HG03025 (cell line): ENCODE measurements at regions not wholly inside any gene's neighbourhood (a gene's known extent, or its start where the extent isn't known, plus 50 kb on each side); places are given as distances from the start of the nearest gene placed in this dataset.

Source experiments
- ATAC-seq: cut with Tn5 transposase; IDR thresholded peaks from one replicate; pipeline ENCODE4 v1.9.1; 2021; ENCODE audit warnings: mild to moderate bottlenecking, moderate library complexity; ENCODE audit not compliant: unreplicated experiment, low FRiP score

- no peak for ATAC-seq
Observed at GRCh38 chr21:31471865-31472264, 127.8 kb upstream of the TIAM1 start.

- no peak for ATAC-seq
Observed at GRCh38 chr21:31470896-31471694, 127.0 kb upstream of the TIAM1 start.

GRCh38 chr21:31460980-31461379 lies 116.9 kb upstream of the TIAM1 start:
- no peak for ATAC-seq

GRCh38 chr21:31459457-31459856 lies 115.4 kb upstream of the TIAM1 start:
- ATAC-seq, result no peak

GRCh38 chr21:31457675-31458074 lies 113.6 kb upstream of the TIAM1 start:
- ATAC-seq, result no peak

- ATAC-seq, result no peak
Observed at GRCh38 chr21:31456201-31456600, 112.1 kb upstream of the TIAM1 start.

- no peak for ATAC-seq
Observed at GRCh38 chr21:31455506-31455905, 111.4 kb upstream of the TIAM1 start.

GRCh38 chr21:31450980-31451379 lies 106.9 kb upstream of the TIAM1 start:
- no peak for ATAC-seq

GRCh38 chr21:31449921-31450535 lies 106.0 kb upstream of the TIAM1 start:
- ATAC-seq, result no peak

GRCh38 chr21:31448496-31448895 lies 104.4 kb upstream of the TIAM1 start:
- no peak for ATAC-seq

- no peak for ATAC-seq
Observed at GRCh38 chr21:31447505-31447904, 103.4 kb upstream of the TIAM1 start.

GRCh38 chr21:31446226-31446855 lies 102.3 kb upstream of the TIAM1 start:
- no peak for ATAC-seq

- ATAC-seq, result no peak
Observed at GRCh38 chr21:31445137-31445536, 101.1 kb upstream of the TIAM1 start.

GRCh38 chr21:31443736-31444521 lies 99.9 kb upstream of the TIAM1 start:
- ATAC-seq, result no peak

GRCh38 chr21:31442339-31442738 lies 98.3 kb upstream of the TIAM1 start:
- ATAC-seq, result no peak

GRCh38 chr21:31429506-31429905 lies 85.4 kb upstream of the TIAM1 start:
- no peak for ATAC-seq

GRCh38 chr21:31426235-31426797 lies 82.3 kb upstream of the TIAM1 start:
- ATAC-seq, result no peak

GRCh38 chr21:31425138-31425537 lies 81.1 kb upstream of the TIAM1 start:
- ATAC-seq, result no peak

GRCh38 chr21:31424058-31424457 lies 80.0 kb upstream of the TIAM1 start:
- ATAC-seq, result no peak

GRCh38 chr21:31420988-31421387 lies 76.9 kb upstream of the TIAM1 start:
- ATAC-seq, result no peak

- no peak for ATAC-seq
Observed at GRCh38 chr21:31420354-31420753, 76.3 kb upstream of the TIAM1 start.
